ENCODE measurements at regions not wholly inside any gene's neighbourhood (a gene's known extent, or its start where the extent isn't known, plus 50 kb on each side); places are given as distances from the start of the nearest gene placed in this dataset.

GRCh38 chr2:120958623-120959366 is 223.1 kb downstream of the GLI2 start:
- DNase-seq = peak; percentile 16

DNA sequence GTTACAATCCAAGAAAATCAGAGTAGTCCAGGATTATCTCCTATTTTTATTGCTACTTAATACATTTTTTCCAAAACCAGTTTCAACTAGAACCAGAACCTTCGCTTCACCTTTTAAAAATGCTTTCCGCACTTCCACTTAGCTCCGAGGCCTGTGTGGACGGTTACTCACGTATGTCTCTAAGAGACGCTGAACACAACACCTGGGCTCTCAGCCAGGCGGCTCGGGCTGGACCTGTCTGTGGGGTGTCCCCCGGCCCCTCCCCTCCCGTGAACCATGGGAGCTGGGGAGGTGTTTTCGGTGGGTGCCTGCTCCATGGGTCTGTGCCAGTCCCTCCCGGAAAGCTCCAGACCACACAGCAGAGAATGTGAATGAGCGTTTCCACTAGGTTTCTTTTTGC is 223.8 kb downstream of the GLI2 start:
- no peak for DNase-seq

DNA sequence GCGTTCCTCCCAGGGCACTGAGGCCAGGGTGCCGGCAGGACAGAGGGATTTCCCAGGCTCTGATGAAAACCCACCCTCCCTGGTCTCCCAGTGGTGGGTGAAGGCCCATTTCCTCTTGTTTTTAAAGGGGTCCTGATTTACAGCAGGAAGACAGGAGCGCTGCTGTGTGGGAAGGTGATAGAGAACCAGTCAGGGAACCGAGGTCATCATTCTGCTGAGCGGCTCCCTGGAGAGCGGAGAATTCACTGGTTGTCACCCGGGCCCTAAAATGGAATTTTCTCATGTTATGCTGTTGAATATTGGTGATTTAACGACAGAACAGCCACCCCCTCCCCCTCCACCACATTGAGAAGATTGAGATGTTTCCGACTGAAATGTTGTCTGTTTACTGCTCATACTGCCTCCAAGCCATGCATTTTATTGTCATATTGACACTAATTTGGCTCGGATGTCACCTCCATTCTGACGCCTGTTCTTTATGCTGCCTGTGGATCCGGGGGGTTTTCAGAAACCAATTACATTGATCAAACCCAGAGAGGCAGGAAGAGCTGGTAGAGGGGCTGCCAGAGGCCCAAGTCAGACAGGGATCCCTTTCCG is 225.2 kb downstream of the GLI2 start:
- no peak for DNase-seq

- DNase-seq = no peak
Measured at GRCh38 chr2:120961396-120961795, 225.7 kb downstream of the GLI2 start.

DNA sequence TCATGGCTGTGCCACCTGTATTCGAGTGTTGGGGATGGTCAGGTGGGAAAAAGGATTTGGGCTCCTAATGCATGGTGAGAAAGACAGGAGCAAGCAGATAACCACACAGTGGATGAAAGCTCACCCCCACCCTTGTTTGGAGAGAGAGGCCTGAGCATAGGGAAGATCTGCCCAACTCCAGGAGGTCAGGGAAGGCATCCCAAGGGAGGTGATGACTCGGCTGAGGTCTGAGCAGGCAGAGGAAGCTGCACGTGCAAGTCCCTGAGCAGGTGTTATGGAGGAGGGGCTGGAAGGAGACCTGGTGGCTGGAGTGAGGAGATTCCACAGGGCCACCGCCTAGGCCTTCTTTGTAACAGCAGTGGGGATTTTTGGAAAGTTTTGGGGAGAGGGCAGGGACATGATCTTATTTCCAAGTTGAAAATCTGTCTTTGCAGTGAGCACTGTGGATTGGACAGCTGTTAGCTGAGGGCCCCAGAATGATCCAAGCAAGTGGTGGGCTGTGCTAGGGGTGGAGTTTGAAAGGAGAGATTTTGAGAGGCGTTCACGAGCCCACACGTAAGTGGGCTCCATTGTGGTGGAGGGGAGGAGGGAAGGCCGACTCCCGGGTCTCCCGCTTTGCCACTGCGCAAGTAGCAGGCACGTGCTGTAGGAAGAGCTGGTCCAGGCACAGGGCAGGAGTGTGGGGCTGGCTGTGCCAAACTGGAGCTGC is 228.5 kb downstream of the GLI2 start:
- peak; percentile 53 for DNase-seq

- DNase-seq = no peak
Measured at GRCh38 chr2:120964819-120965218, 229.2 kb downstream of the GLI2 start.

DNA sequence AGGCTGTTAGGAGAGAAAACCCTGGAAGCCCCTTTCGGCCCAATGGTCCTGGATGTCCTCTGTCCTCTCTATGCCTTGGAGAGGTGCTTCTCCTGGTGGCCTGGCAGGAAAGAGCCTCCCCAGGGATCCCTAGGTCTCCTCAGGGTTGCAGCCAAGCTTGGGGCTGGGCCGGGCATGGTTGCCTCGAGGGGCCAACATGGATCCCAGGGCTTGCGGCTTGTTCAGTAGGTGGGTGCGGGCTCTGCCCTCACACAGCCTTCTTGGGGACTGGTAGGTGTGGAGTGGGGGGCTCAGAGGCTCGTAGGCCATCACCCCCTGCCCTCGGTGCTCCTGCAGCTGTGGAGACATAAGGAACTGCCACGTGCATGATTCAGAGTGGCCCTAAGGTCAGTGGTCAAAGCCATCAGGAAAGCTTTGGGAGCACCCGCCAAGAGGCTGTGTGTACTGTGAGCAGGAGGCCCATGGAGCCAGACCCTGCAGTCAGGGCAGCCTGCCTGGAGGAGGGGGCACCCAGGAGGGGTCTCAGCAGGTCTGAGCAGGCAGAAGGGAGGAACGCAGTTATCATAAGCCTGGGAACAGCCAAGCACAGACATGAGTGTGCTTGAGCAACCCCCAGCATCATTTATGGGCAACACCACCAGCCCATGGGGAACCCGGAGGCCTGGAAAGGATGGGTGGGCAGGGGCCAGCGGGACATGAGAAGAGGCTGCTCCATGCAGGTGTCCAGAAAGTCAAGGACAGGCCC is 231.0 kb downstream of the GLI2 start:
- DNase-seq = no peak

GRCh38 chr2:120968307-120969015 is 232.8 kb downstream of the GLI2 start:
- DNase-seq = no peak

- no peak for DNase-seq
Measured at GRCh38 chr2:120969613-120970355, 234.1 kb downstream of the GLI2 start.

DNA sequence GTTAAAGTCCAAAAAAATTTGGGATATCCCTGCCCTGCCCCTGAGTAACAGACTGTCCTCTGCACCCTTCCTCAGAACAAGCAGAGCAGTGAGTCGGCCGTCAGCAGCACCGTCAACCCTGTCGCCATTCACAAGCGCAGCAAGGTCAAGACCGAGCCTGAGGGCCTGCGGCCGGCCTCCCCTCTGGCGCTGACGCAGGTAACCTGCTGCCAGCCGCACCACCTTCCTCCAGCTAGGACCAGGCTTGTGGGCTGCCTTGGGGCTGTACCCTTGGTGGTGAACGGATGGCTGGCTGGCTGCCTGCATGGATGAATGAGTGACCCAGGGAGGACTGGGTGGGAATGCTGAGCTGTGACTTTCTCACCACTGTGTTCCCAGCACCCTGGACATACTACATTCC is 236.2 kb downstream of the GLI2 start:
- no peak for DNase-seq

DNA sequence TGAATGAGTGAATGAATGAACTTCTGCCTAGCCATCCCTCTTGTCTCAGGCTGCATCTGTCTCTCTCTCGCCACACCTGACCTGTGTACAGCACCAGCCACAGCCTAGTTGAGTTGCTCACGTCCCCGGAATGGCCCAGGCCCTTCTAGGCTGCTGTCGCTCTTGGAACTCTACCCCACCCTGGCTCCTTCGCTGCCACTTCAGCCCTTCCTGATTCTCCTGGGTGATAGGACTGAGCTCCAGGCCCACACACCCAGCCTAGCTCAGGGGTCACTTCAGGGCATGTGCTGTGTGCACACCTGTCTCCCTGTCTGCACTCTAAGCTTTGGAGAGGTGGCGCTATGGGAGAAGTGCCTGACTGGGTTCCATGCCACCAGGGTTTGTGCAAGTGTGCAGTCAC is 236.6 kb downstream of the GLI2 start:
- peak; percentile 88 for DNase-seq

DNA sequence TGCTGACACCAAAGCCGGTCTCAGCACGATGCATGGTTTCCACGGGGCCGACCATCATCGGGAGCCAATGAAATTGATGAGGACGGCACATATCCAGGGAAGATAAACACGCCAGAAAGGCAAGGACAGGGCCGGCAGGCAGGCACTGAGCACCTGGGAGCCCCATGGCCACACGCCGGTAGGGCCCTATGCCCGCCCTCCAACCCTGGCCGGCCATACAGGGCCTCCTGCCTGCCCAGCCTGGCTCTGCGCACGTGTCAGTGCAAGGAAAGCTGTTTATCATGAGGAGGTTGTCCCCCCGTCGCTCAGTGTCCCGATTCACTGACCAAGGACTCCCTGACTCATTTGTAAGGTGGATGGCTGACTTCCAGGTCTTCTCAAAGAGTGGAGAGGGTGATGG is 237.5 kb downstream of the GLI2 start:
- DNase-seq = no peak

- DNase-seq = no peak
Measured at GRCh38 chr2:120974950-120975349, 239.3 kb downstream of the GLI2 start.

- no peak for DNase-seq
Measured at GRCh38 chr2:120976501-120977307, 241.0 kb downstream of the GLI2 start.

DNA sequence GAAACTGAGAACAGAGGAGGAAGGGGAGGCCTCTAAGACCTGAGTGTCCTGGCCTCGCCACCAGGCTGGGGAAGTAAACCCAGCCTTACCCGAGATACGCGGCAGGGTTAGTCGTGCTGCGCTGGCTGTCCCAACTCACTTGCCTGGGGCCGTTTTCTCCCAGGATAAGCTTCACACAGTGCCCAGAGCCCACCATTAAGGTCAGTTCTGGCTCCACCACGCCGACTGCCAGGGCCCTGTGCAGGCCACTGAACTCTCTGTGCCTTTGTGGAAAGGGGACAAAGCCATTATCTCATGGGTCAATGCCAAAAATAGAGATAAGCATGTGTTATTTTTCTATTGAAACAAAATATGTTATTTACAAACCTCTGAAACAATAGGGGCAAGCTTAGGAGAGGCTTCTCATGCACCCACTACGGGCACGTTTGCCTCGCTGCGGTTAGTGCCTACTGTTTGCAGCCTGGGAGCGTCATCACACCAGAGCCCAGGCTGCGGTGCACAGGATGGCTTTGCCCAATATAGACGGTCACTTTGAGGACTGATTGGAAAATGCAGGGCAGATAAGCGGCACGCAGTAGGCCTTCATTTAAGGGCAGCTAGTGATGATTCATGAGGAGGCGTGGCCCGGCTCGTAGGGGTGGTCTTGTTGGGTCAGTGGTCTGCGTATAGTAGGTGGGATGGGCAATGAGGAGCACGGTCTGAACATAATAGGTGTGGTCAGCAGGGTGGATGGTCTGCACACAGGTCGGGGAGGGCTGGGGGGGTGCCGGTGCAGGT is 242.1 kb downstream of the GLI2 start:
- DNase-seq = no peak

- no peak for DNase-seq
Measured at GRCh38 chr2:120978359-120979050, 242.8 kb downstream of the GLI2 start.

DNA sequence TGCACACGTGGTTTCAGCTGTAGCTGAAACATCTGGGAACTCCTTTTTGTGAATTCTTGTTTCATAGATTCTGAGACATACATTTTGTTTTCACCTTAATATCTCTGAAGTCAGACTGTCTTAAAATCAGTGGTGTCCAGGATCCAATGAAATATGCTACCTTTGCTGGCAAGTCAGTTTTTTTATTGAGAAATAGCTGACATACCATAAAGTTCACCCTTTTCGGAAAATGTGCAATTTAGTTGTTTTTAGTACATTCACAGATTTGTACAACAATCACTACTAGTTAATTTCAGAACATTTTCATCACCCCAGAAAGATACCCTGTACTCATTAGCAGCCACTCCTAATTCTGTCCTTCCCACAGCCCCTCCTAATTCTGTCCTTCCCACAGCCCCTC is 243.7 kb downstream of the GLI2 start:
- DNase-seq = no peak

- no peak for DNase-seq
Measured at GRCh38 chr2:120979921-120980320, 244.3 kb downstream of the GLI2 start.

DNA sequence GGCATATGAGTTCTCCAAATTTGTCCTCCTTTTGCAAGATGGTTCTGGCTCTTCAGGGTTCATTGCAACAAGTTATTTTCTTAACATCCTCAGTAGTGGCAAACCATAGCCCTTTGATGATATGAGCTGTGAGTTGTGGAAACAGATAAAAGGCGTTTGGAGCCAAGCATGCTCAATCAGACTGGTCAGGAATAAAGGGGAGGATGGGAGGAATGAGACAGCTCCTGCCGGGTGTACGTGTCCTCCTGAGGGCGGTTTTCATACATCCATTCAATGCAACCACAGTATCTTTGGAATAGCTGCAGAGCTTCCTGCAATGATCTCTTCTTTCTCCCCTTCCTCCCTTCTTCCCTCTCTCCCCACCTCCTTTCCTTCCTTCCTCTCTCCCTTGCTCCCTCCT is 245.8 kb downstream of the GLI2 start:
- no peak for DNase-seq

- no peak for DNase-seq
Measured at GRCh38 chr2:120982598-120982997, 246.9 kb downstream of the GLI2 start.

Data from DMS53 (cell line).